ENCODE measurements at regions not wholly inside any gene's neighbourhood (a gene's known extent, or its start where the extent isn't known, plus 50 kb on each side); places are given as distances from the start of the nearest gene placed in this dataset.

GRCh38 chr4:8707045-8707781, 114.6 kb downstream of the CPZ start:
- H3K27ac ChIP-seq (ENCODE audit: insufficient read depth, low read depth, low read length): no peak overlapping the region
- no peak overlapping the region for H2AFZ ChIP-seq (ENCODE audit: low read depth, low read length)
- no peak for TF ChIP-seq MAX (IDR thresholded peaks at IDR 0.05; ENCODE audit: insufficient read depth, insufficient read length)
- TF ChIP-seq JUN (IDR thresholded peaks at IDR 0.05; ENCODE audit: borderline replicate concordance, insufficient read depth, insufficient read length, low read depth): no peak
- no peak for TF ChIP-seq EZH2 (IDR thresholded peaks at IDR 0.05; ENCODE audit: borderline replicate concordance, low read depth, low read length, severe bottlenecking)
- no peak for TF ChIP-seq FOS (IDR thresholded peaks at IDR 0.05; ENCODE audit: borderline replicate concordance, insufficient read depth, low read length)
- TF ChIP-seq GATA2 (IDR thresholded peaks at IDR 0.05; ENCODE audit: insufficient read depth, insufficient read length, low read depth, low read length): no peak
- no peak for TF ChIP-seq CTCF (IDR thresholded peaks at IDR 0.05; ENCODE audit: extremely low read depth in 1 of 2, insufficient read depth in 1 of 2, low read depth in 1 of 2, low read length in 2 of 2)
- TF ChIP-seq MYC (IDR thresholded peaks at IDR 0.05; ENCODE audit: low read depth, low read length): no peak
- no peak for TF ChIP-seq POLR2AphosphoS5 (IDR thresholded peaks at IDR 0.05; ENCODE audit: insufficient read depth, low read depth, low read length)
- no peak for TF ChIP-seq POLR2A (IDR thresholded peaks at IDR 0.05; ENCODE audit: low read depth, low read length)
- no peaks in the 10 kb centered on the region for H3K9me3 ChIP-seq (replicated peaks; ENCODE audit: control insufficient read depth, insufficient read depth, low read length)
- no peak overlapping the region for H3K4me2 ChIP-seq (ENCODE audit: insufficient read depth, low read length)
- CTCF ChIA-PET: no interaction called here
- no peaks in the 10 kb centered on the region for H3K36me3 ChIP-seq (ENCODE audit: control insufficient read depth in 2 of 2, extremely low read depth in 1 of 2, insufficient read depth in 2 of 2, low read length in 2 of 2)
- FAIRE-seq (no peak), DNase-seq (ENCODE audit: low read depth, low spot score) (no peak)
- no peaks in the 10 kb centered on the region for H3K79me2 ChIP-seq (ENCODE audit: control insufficient read depth, insufficient read depth, low read length)
- no peaks in the 10 kb centered on the region for H3K27me3 ChIP-seq (ENCODE audit: control insufficient read depth in 2 of 2, insufficient read depth in 2 of 2, low read length in 2 of 2)
- H4K20me1 ChIP-seq (replicated peaks; ENCODE audit: control insufficient read depth, extremely low read depth, insufficient read depth, low read length): no peaks in the 10 kb centered on the region
- H3K9me1 ChIP-seq (replicated peaks; ENCODE audit: control insufficient read depth, extremely low read depth, insufficient read depth, low read length): no peaks in the 10 kb centered on the region
- intact Hi-C loops (cut with micrococcal nuclease): no loop called here
- H3K9ac ChIP-seq (replicated peaks; ENCODE audit: extremely low read depth, insufficient read depth, low read length): no peak overlapping the region
- no TSS peak for BruUV-seq (replicated peaks)
- no peaks in the 10 kb centered on the region for H3K4me1 ChIP-seq (ENCODE audit: control insufficient read depth, extremely low read depth, insufficient read depth, low read length)
- dilution Hi-C loops (cut with MboI; ENCODE audit: extremely low pct_ligation_motif_present, low sequenced_read_pairs): no loop called here
- no peak overlapping the region for H3K4me3 ChIP-seq (replicated peaks in 1 of 3; ENCODE audit: insufficient read depth in 1 of 3, low read depth in 1 of 3, low read length in 3 of 3)
- POLR2A ChIA-PET: no interaction called here
